HG02798 (cell line): ENCODE measurements at regions not wholly inside any gene's neighbourhood (a gene's known extent, or its start where the extent isn't known, plus 50 kb on each side); places are given as distances from the start of the nearest gene placed in this dataset.

Source experiments
- ATAC-seq: cut with Tn5 transposase; IDR thresholded peaks from one replicate; pipeline ENCODE4 v1.9.1; 2021; ENCODE audit warnings: mild to moderate bottlenecking; ENCODE audit not compliant: unreplicated experiment, poor library complexity

- no peak for ATAC-seq
Observed at GRCh38 chr2:136582628-136583205, 182.6 kb upstream of the THSD7B start.

DNA sequence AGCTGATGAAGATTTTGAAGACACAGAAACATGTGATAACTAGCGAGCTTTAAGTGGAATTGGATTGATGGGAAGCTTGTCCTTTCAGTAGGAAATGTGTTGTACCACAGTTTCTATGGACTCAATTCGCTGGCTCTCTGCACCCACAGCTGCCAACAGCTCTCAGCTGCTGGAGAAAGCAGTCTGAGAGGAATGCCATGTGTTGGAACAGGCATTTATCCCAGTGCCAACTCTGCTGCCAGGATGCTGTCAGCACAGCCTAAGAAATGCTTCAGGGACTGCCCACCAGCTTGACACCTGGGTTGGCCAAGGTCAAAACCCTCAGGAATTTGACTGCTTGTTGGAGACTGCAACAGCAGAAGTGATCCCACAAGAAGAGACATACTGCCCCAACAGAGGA lies 193.0 kb upstream of the THSD7B start:
- ATAC-seq, result no peak

DNA sequence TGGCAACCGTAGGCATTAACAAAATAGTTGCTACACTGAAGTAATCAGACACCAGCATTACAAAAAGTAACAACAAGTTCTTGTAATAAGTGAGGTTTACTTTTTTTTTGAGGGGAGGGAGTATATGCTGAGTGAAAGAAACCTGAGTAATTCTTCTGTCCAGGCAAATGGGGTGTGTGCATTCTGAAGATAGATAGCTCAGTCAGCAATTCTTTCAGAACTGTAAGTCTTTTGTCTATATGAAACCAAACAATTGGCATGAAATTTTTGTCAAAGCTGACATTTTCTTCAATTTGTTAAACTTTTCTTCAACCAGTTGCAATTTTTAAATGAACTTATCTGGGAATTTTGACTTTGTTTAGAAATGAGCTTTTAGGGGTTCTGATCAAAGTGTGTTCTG lies 208.1 kb upstream of the THSD7B start:
- ATAC-seq, result no peak

- no peak for ATAC-seq
Observed at GRCh38 chr2:136550181-136550580, 215.2 kb upstream of the THSD7B start.

GRCh38 chr2:136539355-136539754 lies 226.0 kb upstream of the THSD7B start:
- ATAC-seq, result no peak

DNA sequence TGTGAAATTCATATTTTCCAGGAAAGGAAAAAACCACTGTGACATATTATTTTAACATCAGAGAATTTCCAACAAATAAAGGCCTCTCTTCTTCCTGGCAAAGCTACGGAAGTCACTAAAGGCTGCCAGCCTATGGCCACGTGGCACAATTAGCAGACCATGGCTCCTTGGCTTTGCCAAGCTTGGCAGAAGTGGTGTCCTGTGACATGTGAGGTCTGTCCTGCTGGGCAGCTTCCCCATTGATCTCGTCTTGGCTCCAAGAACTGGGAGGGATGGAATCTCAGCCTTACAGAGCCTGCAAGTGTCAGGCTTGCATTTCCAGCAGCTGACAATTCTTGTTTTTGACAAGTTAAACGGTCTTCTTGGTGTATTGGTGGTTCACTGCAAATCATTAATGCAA lies 226.9 kb upstream of the THSD7B start:
- no peak for ATAC-seq

DNA sequence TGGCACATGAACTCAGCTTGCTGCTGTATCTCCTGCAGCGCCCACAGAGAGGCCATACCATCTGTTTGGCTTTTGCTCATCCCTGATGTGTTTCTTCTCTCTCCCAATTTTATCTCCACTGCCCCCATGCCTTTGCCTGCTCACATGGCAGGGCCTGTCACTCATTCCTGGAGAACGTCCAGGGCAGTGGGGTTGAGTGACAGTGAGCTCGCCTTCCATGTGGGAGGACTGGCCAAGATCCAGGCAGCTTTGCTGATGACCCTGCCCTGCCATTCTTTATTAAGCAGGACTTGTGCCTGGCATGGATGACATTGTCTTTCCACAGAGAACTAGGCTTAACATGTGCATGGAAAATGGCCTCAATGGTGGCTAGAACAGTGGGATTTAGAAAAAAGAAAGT lies 230.5 kb upstream of the THSD7B start:
- no peak for ATAC-seq

DNA sequence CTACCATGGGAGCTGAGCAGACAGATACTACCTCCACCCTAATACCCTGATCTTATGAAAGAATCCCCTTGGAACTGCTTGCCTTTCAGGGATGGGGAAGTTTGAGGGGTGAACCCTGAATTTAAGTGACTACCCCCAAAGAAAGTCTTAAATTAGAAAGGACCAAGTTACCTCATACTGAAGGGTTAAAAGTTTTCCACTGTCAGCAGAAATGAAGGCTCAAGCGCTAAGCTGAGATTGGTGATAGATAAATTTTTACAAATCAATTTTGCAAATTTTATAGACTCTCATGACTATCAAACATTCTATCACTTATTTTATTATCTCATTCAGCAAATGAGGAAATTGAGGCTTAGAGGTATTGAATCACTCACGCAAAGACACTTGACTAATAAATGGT lies 233.2 kb upstream of the THSD7B start:
- ATAC-seq, result no peak

DNA sequence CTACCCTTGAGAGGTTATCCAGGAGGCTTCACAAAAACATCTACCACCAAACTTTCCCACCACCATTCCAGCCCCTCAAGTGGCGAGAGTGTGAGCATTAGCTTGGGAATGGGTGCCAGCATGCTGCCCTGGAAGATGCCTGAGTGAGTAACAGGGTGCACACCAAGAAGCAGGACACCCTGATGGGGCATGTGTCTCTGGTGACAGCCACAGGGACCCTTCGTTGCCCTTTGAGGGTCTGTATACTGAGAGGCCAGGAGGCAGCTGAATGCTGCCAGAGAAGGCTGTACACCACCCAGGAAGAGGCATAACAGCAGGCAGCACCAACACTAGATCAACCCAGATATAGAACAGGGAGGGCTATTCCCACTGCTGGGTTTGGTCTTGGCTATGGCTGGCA lies 233.6 kb upstream of the THSD7B start:
- no peak for ATAC-seq

- ATAC-seq, result no peak
Observed at GRCh38 chr2:136530146-136530545, 235.2 kb upstream of the THSD7B start.

GRCh38 chr2:136527560-136527959 lies 237.8 kb upstream of the THSD7B start:
- ATAC-seq, result no peak

GRCh38 chr2:136522724-136523123 lies 242.6 kb upstream of the THSD7B start:
- ATAC-seq, result no peak

DNA sequence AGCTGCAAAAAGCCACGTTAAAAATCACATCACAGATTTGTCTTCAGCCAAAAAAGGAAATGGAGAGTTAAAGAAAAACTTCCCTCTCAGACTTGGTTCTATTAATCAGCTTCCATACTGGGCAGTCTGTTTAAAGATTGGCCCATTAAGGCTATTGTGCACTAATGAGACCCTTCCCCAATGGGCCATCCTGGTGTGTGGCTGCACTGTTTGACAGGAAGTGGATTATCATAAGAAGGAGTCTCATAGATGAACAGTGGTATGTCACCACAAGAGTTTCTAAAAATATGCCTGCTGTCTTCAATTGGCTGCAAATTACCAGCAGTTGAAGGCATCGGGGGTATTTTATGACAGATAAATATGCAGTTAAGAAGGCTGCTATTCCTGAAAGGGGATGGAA lies 247.6 kb upstream of the THSD7B start:
- no peak for ATAC-seq

DNA sequence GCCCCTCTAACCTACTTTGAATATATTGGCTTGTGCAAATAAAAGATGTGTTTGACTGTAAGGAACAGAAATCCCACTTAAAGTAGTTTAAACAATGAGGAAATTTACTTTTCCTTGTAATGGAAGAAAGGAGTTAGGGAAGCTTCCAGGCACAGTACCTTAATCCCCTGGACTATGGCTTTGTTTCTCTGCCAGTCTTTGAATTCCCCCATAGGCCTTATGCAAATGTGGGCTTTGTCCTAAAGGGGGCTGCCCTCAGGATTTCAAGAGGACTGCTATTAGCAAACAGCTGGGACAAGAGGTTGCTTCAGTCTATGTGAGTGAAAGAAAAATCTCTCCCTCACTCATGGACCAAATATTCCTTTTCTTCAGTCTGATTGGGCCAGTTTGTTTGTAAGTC lies 255.1 kb upstream of the THSD7B start:
- ATAC-seq, result no peak

GRCh38 chr2:136505462-136505861 lies 259.9 kb upstream of the THSD7B start:
- ATAC-seq, result no peak

DNA sequence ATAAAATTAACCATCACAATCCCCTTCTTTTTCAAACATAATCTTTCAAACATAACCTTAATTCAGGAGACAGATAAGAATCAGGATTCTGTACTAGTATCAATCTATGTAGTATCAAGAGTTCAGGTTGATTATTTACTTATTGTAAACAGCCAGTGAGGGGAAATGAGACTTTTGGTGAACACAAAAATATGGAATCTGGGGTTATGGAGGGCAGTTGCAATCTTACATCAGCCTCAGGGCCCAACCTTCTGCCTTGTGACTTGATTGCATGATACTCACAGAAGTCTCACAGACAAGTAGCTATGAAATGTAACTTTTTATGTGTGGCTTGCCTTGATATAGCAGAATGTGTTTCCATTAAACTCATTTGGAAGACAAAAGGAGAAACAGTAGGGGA lies 262.7 kb upstream of the THSD7B start:
- no peak for ATAC-seq

GRCh38 chr2:136497709-136498108 lies 267.6 kb upstream of the THSD7B start:
- no peak for ATAC-seq

DNA sequence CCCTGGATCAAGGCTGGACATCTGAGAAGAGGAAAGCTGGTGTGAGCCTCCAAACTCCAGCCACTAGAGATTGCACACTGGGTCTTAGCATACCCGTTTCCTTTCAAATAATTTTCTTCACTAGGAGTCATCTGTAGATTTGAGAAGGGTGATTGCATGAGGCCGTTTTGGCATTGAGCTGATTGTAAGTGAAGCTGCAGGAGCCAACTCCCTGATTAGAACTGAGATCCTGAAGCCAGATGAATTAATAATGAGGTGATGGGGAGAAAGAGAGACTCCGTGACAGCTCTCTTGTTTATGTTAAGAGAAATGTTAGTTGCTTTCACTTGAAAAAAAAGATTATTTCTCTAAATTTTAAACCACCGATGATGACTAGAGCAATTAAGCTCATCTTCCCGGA lies 268.4 kb upstream of the THSD7B start:
- ATAC-seq, result no peak

- no peak for ATAC-seq
Observed at GRCh38 chr2:136495636-136496035, 269.7 kb upstream of the THSD7B start.

DNA sequence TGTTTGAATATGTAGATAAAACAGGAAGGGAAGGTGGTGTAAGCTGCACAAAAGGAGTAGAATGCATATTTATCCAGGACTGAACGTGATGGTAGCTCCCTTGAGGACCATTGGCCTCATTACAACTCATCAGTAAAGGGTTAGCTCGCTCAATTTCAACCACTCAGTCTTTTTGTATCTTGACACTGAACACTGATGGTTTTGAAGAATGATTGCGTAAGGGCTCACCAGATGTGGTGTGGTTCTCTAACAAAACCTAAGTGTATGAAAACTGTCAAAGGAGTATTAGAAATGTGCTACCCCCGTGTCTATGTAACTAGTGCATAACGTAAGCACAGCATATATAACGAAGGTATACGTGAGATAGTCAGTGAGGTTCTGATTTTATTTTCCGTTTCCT lies 272.4 kb upstream of the THSD7B start:
- no peak for ATAC-seq

DNA sequence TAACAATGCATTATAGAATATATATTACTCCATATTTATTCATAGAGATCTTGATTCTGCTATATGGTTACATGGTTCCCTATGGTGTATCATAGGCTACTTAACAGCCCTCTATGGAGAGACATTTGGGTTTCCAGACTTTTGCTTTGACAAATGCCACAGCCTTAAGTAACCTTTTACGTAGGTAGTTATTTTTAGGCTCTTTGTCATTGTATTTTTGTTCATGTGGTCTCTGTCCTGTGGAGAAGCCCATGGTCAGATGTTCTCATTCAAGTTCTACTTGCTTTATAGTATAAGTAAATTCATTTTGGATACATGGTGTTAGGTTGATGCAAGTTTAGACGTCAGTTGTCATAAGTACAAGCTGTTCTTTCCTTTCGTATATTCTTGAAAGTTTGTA lies 275.2 kb upstream of the THSD7B start:
- no peak for ATAC-seq

GRCh38 chr2:136487421-136487820 lies 277.9 kb upstream of the THSD7B start:
- ATAC-seq, result no peak

GRCh38 chr2:136486115-136486514 lies 279.2 kb upstream of the THSD7B start:
- ATAC-seq, result peak; percentile 57
